ENCODE measurements at regions not wholly inside any gene's neighbourhood (a gene's known extent, or its start where the extent isn't known, plus 50 kb on each side); places are given as distances from the start of the nearest gene placed in this dataset.

- no peak overlapping the region for H2AFZ ChIP-seq (ENCODE audit: low read depth, low read length, poor library complexity, severe bottlenecking)
- H3K79me2 ChIP-seq (ENCODE audit: insufficient read depth, low read length), result no peaks in the 10 kb centered on the region
- no TSS peak for BruUV-seq (replicated peaks)
- H3K27ac ChIP-seq (ENCODE audit: low read depth, low read length), result no peak overlapping the region
- POLR2A ChIA-PET, result no interaction called here
- RAD21 ChIA-PET (ENCODE audit: low non-redundant PET in 1 of 2, low total read pairs in 2 of 2, uncharacterized antibody in 2 of 2, unreplicated experiment in 2 of 2), result no interaction called here
- ATAC-seq (no peak), DNase-seq (ENCODE audit: low read depth, low spot score) (no peak)
- intact Hi-C loops (cut with micrococcal nuclease), result no loop called here
- no peak overlapping the region for H3K4me2 ChIP-seq (ENCODE audit: low read length)
- no peak overlapping the region for H3K4me3 ChIP-seq (replicated peaks in 1 of 2; ENCODE audit: low read depth in 1 of 2, low read length in 2 of 2)
- H3K9me3 ChIP-seq (ENCODE audit: control insufficient read depth in 1 of 2, insufficient read depth in 1 of 2, low read depth in 1 of 2, low read length in 2 of 2), result no peaks in the 10 kb centered on the region
- CTCF ChIA-PET, result interaction anchor here (1.1 kb wide), 1 partner anchor 16 kb away, joined by 4 read pairs; no protein-coding TSS in a partner anchor
- no peak overlapping the region for H3K9ac ChIP-seq (ENCODE audit: low read length)
- peaks cover 4% of the 10 kb centered on the region; the same call in 1 of the 2 replicates for H3K27me3 ChIP-seq (ENCODE audit: insufficient read depth, low read length)
- H3K36me3 ChIP-seq (ENCODE audit: control insufficient read depth in 1 of 2, insufficient read depth in 2 of 2, low read length in 2 of 2), result no peaks in the 10 kb centered on the region
- no peak for TF ChIP-seq ZBTB33 (IDR thresholded peaks at IDR 0.05; ENCODE audit: extremely low read depth, insufficient replicate concordance, low read length)
- H3K9me2 ChIP-seq (ENCODE audit: insufficient read depth), result no peaks in the 10 kb centered on the region
- H3K4me1 ChIP-seq (ENCODE audit: control insufficient read depth in 1 of 2, insufficient read depth in 2 of 2, low read length in 2 of 2), result no peaks in the 10 kb centered on the region
- H4K20me1 ChIP-seq (ENCODE audit: insufficient read depth), result no peaks in the 10 kb centered on the region
Observed at GRCh38 chr4:10185518-10186227, 69.1 kb upstream of the WDR1 start.

- H3K9me2 ChIP-seq (ENCODE audit: insufficient read depth), result no peaks in the 10 kb centered on the region
- DNase-seq (ENCODE audit: low read depth, low spot score) (no peak), ATAC-seq (no peak)
- RAD21 ChIA-PET (ENCODE audit: low non-redundant PET in 1 of 2, low total read pairs in 2 of 2, uncharacterized antibody in 2 of 2, unreplicated experiment in 2 of 2), result no interaction called here
- H3K79me2 ChIP-seq (ENCODE audit: insufficient read depth, low read length), result no peaks in the 10 kb centered on the region
- peaks cover 4% of the 10 kb centered on the region; the same call in 1 of the 2 replicates for H3K27me3 ChIP-seq (ENCODE audit: insufficient read depth, low read length)
- H4K20me1 ChIP-seq (ENCODE audit: insufficient read depth), result no peaks in the 10 kb centered on the region
- no TSS peak for BruUV-seq (replicated peaks)
- H3K36me3 ChIP-seq (ENCODE audit: control insufficient read depth in 1 of 2, insufficient read depth in 2 of 2, low read length in 2 of 2), result no peaks in the 10 kb centered on the region
- no peak overlapping the region for H3K4me3 ChIP-seq (replicated peaks in 1 of 2; ENCODE audit: low read depth in 1 of 2, low read length in 2 of 2)
- no peak overlapping the region for H3K9ac ChIP-seq (ENCODE audit: low read length)
- H2AFZ ChIP-seq (ENCODE audit: low read depth, low read length, poor library complexity, severe bottlenecking), result no peak overlapping the region
- H3K4me2 ChIP-seq (ENCODE audit: low read length), result no peak overlapping the region
- H3K9me3 ChIP-seq (ENCODE audit: control insufficient read depth in 1 of 2, insufficient read depth in 1 of 2, low read depth in 1 of 2, low read length in 2 of 2), result no peaks in the 10 kb centered on the region
- H3K27ac ChIP-seq (ENCODE audit: low read depth, low read length), result no peak overlapping the region
- POLR2A ChIA-PET, result no interaction called here
- no peaks in the 10 kb centered on the region for H3K4me1 ChIP-seq (ENCODE audit: control insufficient read depth in 1 of 2, insufficient read depth in 2 of 2, low read length in 2 of 2)
- intact Hi-C loops (cut with micrococcal nuclease), result no loop called here
- CTCF ChIA-PET, result no interaction called here
- TF ChIP-seq POLR2A (IDR thresholded peaks at IDR 0.05; ENCODE audit: borderline replicate concordance, extremely low read depth, insufficient read depth, insufficient read length), result no peak
- TF ChIP-seq CTCF (IDR thresholded peaks at IDR 0.05 in 2 of 3, conservative IDR thresholded peaks at IDR 0.05 in 1 of 3; ENCODE audit: borderline replicate concordance in 1 of 3, insufficient read depth in 1 of 3, low read depth in 2 of 3, low read length in 2 of 3), result no peak
- TF ChIP-seq SP1 (IDR thresholded peaks at IDR 0.05; ENCODE audit: low read depth), result no peak
- TF ChIP-seq MAX (IDR thresholded peaks at IDR 0.05), result no peak
- TF ChIP-seq ATF3 (IDR thresholded peaks at IDR 0.05), result no peak
- no peak for TF ChIP-seq RAD21 (IDR thresholded peaks at IDR 0.05; ENCODE audit: low read depth)
- TF ChIP-seq ZFX (IDR thresholded peaks at IDR 0.05), result no peak
- TF ChIP-seq POLR2AphosphoS5 (IDR thresholded peaks at IDR 0.05; ENCODE audit: low read depth, low read length), result no peak
- no peak for TF ChIP-seq ZBTB33 (IDR thresholded peaks at IDR 0.05; ENCODE audit: extremely low read depth, insufficient replicate concordance, low read length)
- TF ChIP-seq YY1 (IDR thresholded peaks at IDR 0.05; ENCODE audit: extremely low read depth, insufficient replicate concordance, low read depth, low read length), result no peak
Observed at GRCh38 chr4:10184501-10184938, 67.9 kb upstream of the WDR1 start.

All from HCT116 (cell line).